GM08714 (cell line): ENCODE measurements at regions not wholly inside any gene's neighbourhood (a gene's known extent, or its start where the extent isn't known, plus 50 kb on each side); places are given as distances from the start of the nearest gene placed in this dataset.

ENCODE experiments used
- H3K4me3 ChIP-seq: fragments of 200-500 bp; sonication (Bioruptor generic); 2 replicates; pipeline ENCODE4 v1.5.1; 2014; ENCODE audit warnings: mild to moderate bottlenecking, low read length, inconsistent platforms
- ZNF274 ChIP-seq: IDR thresholded peaks from 2 replicates; pipeline ENCODE4 v1.6.1; 2012; ENCODE audit warnings: mild to moderate bottlenecking, low read depth, low read length

DNA sequence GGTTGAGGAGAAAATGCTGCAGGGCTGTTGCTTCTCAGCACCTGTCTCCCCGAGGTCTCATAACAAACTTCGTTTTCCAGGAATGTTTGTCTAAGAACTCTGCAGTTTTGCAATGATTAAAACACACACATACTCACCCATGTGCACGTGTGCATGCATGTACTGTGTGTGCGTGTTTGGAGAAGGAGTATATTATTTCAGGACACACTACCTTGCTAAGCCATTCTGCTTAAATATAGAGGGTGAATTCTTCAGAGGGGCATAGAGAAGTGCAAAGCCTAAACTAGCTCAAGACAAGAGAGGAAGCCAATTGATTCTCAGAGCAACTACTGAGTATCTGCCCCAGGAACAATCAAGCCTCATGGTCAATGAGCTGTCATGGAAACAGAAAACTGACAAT, 298.4 kb upstream of the MGMT start:
- no peak for TF ChIP-seq ZNF274
- no peak overlapping the region for H3K4me3 ChIP-seq

DNA sequence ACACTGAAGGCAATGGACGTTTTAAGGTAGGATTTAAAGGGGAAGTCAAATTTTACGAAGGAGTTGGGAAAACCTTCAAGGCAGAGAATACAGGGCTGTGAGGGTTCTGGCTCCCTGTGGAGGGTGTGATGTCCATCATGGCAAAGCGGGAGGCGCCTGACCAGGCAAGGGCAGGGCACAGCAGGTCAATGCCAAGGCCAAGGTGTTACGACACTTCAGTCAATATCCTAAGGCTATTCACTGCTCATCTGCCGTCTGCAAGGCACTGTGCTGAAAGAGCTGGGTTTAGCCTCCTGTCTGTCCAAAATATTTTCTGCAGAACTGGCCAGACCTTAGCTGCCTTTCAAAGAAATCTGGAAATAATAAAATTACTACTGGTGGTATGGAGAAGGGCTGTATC, 297.9 kb upstream of the MGMT start:
- H3K4me3 ChIP-seq: no peak overlapping the region
- TF ChIP-seq ZNF274: no peak

DNA sequence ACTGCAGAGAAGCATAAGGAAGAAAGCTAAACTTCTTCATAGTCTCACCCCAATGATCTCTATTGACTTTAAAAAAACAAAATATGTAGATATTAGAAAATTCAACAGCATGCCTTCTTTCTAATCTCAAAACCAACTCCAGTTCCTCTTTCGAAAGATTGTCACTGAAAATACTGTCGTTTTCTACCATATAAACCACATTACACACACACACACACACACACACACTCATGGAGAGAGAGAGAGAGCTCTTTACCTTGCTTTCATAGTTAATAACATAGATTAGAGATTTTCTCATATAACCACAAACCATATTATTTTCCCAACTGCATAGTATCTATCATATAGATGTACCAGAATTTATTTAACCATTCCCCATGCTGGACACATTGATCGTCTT, 296.2 kb upstream of the MGMT start:
- no peak overlapping the region for H3K4me3 ChIP-seq
- no peak for TF ChIP-seq ZNF274

DNA sequence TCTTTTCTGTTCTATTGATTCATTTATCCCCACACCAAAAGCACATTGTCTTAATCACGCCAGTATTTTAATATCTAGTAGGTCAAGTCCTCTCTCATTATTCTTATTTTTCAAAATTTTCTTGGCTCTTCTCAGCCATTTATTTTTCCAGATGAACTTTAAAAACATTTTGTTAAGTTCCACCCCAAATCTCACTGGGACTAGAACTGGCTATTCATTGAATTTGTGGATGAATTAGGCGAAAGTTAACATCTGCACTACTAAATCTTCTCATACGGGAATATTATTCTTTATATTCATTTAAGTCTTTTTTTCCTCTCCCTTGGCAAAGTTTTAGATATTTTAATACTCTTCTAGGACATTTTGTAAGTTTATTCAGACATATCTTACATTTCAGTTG, 295.2 kb upstream of the MGMT start:
- TF ChIP-seq ZNF274: no peak

DNA sequence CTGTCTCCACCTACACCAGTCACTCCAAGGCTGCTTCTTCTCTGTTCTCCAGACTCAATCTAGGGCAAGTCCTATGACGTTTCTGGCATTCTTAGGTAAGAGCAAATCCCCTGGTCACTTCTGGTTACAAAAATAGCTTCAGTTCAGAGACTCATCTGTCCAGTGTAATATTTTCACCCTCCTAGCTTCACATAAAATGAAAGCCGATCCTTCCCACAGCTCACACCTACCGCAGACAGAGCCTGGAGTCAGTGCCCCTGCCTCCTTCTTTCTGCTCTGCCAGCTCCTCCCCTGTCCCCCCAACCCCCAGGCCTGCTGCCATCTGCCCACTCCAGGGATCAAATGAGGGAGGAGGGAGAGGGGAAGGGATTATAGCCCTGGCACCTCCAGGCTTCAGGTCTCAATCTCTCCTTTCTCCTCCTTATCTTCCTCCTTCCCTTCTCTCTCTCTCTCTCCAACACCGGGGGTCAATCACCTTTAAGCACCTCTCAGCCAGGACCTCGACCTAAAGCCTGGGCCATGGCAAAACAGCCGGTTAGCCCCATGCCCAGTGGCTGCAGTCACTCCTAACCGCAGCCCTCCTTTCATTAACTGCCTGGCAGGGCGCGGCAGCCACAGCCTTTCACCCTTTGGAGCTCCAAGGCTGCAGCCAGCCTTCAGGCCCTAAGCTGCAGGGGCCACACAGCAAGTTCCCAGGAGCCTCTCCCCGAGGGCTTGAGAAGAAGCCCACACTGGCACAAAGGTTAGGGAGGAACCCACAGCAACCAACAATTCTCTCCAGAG, 292.6 kb upstream of the MGMT start:
- TF ChIP-seq ZNF274: no peak
- no peak overlapping the region for H3K4me3 ChIP-seq

More for the DNA sequence above, 295.2 kb upstream of the MGMT start:
- no peak overlapping the region for H3K4me3 ChIP-seq

DNA sequence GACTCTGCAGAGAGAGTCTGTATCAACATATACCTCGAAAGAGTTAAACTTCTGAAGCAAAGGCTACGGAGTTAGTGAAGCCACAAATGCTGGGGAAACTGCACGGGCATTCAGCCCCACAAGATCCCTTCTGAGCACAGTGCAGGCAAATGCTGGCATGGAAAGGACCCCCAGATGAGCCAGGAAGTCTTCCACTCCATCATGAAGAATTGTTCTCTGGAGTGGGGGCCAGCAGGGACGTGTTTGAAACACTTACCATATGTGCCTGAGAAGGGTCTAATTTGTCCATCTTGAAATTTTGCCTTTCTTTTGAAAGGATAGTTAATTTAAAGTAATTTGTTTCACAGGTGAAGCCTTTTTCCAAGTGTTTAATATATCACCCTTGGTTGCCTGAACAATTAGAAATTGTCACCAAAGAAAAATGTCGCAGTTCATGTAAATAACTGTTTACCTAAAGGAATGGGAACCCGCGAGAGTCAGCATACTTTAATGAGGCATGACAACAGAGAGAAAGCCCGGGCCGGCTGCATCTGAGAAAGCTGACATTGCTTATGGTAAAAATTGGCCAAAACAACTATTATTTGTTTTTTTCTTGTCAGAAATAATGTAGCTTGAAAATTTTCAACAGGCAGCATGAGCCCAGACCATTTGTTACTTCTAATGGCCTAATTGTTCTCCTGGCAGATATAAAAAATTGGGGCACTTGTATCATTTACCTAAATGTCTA, 287.6 kb upstream of the MGMT start:
- TF ChIP-seq ZNF274: no peak
- no peak overlapping the region for H3K4me3 ChIP-seq

DNA sequence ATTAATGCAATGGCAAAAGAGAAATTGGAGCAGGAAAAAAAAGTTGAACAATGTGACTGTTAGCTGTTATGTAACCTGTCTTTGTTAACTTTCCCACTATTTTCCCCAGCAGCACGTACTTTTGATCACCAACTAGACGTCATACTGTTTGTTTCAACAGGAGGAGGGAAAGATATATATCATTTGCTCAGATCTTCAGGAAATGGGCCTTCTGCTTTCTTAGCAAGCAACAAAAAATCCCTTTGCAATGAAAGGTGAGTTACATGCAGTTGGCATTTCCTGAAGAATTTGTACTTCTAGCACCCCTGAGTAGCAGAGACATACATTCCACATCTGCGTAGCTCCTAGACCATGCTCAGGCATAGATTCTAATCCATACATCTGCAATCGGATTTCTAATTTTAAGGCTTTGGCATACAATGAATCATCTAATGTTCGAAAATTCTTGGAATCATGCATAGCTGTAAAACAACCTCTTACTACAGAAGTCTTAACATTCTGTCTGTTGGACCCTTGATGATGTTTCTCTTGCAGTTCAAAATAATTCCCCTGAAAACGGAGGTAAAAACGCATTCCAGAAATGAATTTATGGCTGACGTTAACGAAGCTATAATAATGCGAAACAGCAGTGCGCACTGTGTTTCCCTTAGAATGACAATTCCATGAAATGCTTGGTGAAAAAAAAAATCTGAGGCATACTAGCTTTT, 286.9 kb upstream of the MGMT start:
- H3K4me3 ChIP-seq: no peak overlapping the region
- no peak for TF ChIP-seq ZNF274

DNA sequence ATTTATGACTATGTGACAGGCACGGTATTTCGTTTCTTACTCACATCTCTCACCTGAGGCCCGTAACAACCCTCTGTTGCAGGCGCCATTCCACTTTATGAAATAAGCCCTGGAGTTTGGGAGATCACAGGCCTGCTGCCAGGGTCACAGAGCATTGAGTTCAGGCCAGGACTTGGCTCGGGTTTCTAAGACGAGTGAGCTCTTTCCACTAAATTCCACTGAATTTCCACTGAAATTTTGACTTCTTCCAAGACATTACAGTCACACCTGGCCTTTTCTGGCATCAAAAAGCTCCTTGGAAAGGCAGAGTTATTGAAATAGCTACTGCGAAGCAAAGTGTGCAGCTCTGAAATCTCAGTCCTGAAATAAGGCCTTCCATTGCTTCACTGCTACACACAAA, 282.8 kb upstream of the MGMT start:
- no peak for TF ChIP-seq ZNF274
- no peak overlapping the region for H3K4me3 ChIP-seq

DNA sequence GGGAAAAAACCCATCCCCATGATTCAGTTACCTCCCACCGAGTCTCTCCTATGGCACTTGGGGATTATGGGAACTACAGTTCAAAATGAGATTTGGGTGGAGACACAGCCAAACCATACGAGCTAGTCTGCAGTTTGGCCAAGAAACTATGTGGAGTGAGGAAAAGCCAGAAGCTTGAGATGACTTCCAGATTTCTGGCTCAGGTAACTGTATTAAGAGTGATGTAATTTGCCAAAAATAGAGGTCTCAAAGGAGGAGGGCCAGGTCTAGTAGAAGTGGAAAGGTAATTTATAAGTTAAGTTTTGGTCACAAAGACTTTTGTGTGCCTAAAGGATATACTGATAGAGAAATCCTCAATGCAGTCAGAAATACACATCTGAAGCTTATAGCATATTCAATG, 279.7 kb upstream of the MGMT start:
- no peak overlapping the region for H3K4me3 ChIP-seq
- no peak for TF ChIP-seq ZNF274

DNA sequence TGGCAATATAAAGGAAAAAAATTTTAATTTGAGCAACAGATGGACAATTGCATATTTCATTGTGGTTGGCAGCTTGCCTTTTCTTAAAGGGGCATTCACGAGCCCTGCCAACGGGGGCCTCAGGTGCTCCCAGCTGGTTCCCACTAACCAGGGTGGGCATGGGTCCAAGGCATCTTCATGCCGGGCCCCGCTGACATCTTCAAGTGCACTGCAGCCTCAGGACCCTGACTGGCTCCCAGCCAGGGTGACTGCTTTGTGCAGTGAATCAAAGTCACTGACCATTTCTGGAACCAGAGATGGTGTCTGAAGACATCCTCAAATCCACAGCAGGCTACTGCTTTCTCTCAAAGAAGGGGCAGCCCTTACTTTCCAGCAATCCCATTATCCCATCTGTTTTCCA, 275.2 kb upstream of the MGMT start:
- no peak for TF ChIP-seq ZNF274
- H3K4me3 ChIP-seq: no peak overlapping the region

DNA sequence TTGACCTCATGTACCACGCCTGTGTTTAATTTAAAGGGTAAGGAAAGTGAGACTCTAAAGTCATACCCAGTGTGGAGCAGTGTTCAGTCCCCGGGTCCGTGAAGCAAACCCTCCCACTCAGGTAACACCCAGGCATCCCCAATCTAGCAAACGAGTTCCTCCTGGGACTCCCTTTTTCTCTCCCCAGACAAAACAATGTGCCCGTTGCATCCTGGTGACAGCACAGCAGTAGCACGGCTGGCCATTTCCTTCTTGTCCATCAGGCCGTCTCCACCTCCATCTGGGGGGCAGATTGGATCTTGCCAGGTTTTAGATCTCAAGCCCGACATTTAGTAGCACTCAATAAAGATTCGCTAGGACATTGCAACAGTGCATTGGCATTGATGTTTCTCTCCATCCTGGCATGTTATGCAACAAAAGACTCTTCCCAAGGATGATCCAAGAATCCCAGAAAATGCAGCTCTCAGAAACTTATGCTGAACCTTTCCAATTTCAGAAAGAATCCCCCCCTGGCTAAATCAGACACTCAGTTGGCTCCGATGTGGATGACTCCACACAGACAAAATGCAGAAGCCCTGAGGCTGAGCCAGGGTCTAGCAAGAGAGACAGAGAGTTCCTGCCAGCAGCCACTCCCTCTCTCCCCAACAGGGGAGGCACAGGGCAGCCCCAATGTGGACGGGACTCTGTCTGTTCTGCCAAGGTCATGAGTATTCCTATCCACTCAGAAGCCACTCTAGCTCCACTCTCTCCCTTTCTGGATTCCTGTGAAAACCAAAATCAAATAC, 274.5 kb upstream of the MGMT start:
- TF ChIP-seq ZNF274: no peak
- H3K4me3 ChIP-seq: no peak overlapping the region

DNA sequence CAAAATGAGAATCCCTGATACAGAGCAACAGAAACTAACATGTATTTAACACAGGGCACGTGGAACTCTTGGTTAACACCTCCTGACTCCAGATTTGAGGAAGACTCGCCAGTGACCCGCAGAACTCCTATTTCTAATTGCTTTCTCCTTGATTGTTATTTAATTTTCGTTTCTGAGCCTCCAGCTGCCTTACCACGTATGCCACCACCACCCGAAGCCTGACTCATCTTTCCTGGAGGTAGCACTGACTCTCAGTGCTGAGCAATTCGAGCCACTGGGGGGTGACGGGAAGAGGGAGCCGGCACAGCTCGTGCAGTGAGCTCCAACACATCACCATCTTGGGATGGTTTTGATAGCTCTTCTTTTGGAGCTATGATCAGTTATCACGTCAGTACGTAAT, 273.9 kb upstream of the MGMT start:
- TF ChIP-seq ZNF274: no peak
- no peak overlapping the region for H3K4me3 ChIP-seq

DNA sequence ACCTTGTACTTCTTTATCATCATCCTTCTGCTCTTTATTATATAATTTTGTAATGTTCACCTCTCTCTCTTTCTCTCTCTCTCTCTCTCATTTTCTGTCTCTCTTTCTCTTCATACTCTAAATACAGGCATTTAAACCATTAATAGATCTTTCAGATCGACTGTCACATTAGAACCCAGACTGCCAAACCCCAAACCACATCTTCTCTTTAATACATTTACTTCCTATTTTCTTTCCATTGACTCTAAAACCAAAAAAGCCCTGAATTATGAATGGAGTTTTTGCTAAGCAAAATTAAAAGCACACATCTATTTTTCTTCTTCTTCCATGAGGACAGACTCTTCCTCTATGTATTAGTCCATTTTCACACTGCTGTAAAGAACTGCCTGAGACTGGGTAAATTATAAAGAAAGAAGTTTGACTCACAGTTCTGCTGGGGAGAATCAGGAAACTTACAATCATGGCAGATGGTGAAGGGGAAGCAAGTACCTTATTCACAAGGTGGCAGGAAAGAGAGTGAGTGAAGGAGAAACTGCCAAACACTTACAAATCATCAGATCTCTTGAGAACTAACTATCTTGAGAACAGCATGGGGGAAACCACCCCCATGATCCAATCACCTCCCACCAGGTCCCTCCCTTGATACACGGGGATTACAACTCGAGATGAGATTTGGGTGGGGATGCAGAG, 272.7 kb upstream of the MGMT start:
- H3K4me3 ChIP-seq: no peak overlapping the region
- TF ChIP-seq ZNF274: no peak

DNA sequence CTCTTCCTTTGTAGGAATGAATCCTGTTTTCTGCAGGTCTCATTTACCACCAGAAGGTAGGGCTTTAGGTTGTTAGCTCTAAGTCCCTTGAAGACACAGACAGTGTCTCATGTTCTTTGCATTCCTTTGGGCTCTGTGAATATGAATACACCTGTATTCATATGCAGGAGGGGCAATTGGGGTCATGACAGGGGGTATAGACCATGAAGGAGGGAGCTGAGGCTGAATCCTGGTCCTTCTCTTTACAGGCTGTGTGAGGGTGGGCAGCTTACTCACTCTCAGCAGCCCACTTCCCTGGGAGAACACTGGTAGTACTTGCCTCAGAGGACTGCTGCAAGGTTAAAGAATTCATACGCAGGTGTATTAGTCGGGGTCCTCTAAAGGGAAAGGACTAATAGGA, 267.2 kb upstream of the MGMT start:
- no peak for TF ChIP-seq ZNF274

More for the DNA sequence above, 267.2 kb upstream of the MGMT start:
- no peak overlapping the region for H3K4me3 ChIP-seq
